NCI-H345 (cell line): ENCODE measurements at regions not wholly inside any gene's neighbourhood (a gene's known extent, or its start where the extent isn't known, plus 50 kb on each side); places are given as distances from the start of the nearest gene placed in this dataset.

ENCODE experiments used
- DNase-seq: peaks from one replicate; lab custom pipeline; 2025; lab: John Stamatoyannopoulos, UW

DNA sequence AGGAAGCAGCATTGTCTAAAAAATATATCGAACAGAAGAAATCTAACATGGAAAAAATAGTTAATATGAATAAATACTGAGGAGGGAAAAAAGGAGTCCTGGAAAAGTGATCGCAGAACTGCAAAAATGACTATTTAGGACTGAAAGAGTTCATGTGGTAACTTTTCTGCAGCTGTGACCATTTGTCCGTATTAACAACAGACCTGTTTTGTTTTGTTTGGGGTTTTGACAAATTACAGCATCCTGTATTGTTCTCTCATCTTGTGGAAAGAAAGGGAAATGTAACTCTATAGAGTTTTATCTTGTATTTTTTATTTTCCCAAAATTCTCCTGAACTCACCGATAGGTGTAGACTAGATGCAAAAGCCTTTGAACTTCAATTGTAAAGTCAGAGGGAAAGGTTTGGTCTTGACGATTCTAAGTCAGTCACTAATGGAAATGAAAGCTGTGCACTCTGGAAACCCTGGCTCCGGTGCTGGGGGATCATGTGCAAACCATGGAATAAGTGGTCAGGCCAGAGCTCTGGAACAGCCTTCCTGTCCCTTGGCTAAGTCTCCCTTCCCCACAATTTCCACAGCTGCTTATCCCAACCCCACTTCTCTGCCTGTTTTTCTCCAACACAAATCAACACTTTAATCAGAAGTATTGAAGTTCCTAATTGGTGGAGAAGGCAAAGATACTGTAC is 51.2 kb upstream of the MARCKS start:
- DNase-seq = no peak
